Osteoblast (primary cell): ENCODE measurements at regions not wholly inside any gene's neighbourhood (a gene's known extent, or its start where the extent isn't known, plus 50 kb on each side); places are given as distances from the start of the nearest gene placed in this dataset.

Experiments
- DNase-seq: peaks from one replicate; pipeline ENCODE4 v3.0.0; 2011; ENCODE audit warnings: low spot score, mixed read lengths; ENCODE audit not compliant: insufficient read length; ENCODE audit errors: missing footprints
- H2AFZ ChIP-seq: 2 replicates; pipeline ENCODE4 v1.6.0; 2011; ENCODE audit warnings: mild to moderate bottlenecking, low read length
- H3K27ac ChIP-seq: 2 replicates; pipeline ENCODE4 v1.5.1; 2011; ENCODE audit warnings: mild to moderate bottlenecking, low read depth, low read length, moderate library complexity
- H3K27me3 ChIP-seq: 2 replicates; pipeline ENCODE4 v1.6.0; 2012; ENCODE audit warnings: mild to moderate bottlenecking, control low read depth, inconsistent platforms, low read length, moderate library complexity; ENCODE audit not compliant: insufficient read depth
- H3K36me3 ChIP-seq: 2 replicates; pipeline ENCODE4 v1.5.1; 2011; ENCODE audit warnings: mild to moderate bottlenecking, low read length, control low read depth, moderate library complexity; ENCODE audit not compliant: insufficient read depth
- H3K4me1 ChIP-seq: 2 replicates; pipeline ENCODE4 v1.5.1; 2011; ENCODE audit warnings: mild to moderate bottlenecking, low read length, control low read depth, moderate library complexity; ENCODE audit not compliant: insufficient read depth
- H3K4me2 ChIP-seq: 2 replicates; pipeline ENCODE4 v1.6.0; 2011; ENCODE audit warnings: mild to moderate bottlenecking, low read length; ENCODE audit not compliant: insufficient read depth
- H3K4me3 ChIP-seq: fragments of 200-600 bp; sonication (generic); 3 replicates; pipeline ENCODE4 v1.5.1; 2012; ENCODE audit warnings: mild to moderate bottlenecking, low read length, inconsistent platforms; ENCODE audit not compliant: insufficient read depth
- H3K79me2 ChIP-seq: 2 replicates; pipeline ENCODE4 v1.6.0; 2012; ENCODE audit warnings: mild to moderate bottlenecking, low read length, control low read depth, inconsistent platforms; ENCODE audit not compliant: insufficient read depth
- H3K9me3 ChIP-seq: 2 replicates; pipeline ENCODE4 v1.5.1; 2011; ENCODE audit warnings: low read depth, low read length, control low read depth
- H4K20me1 ChIP-seq: 2 replicates; pipeline ENCODE4 v1.6.0; 2012; ENCODE audit warnings: mild to moderate bottlenecking, low read length, control low read depth; ENCODE audit not compliant: insufficient read depth
- TF ChIP-seq, protein P1 (sequence below): IDR thresholded peaks from 2 replicates; pipeline ENCODE4 v1.5.1; 2011; ENCODE audit warnings: mild to moderate bottlenecking, low read depth, low read length, moderate library complexity; ENCODE audit errors: extremely low read depth

- Histone ChIP-seq H3K4me2 (no peak overlapping the region), H3K9me3 (no peaks in the 10 kb centered on the region), H3K79me2 (no peaks in the 10 kb centered on the region), H3K36me3 (no peaks in the 10 kb centered on the region), H3K27me3 (no peaks in the 10 kb centered on the region), H3K4me1 (no peaks in the 10 kb centered on the region), H3K4me3 (no peak overlapping the region), H4K20me1 (no peaks in the 10 kb centered on the region), H3K27ac (no peak overlapping the region), H2AFZ (no peak overlapping the region)
- TF ChIP-seq, protein P1, sequence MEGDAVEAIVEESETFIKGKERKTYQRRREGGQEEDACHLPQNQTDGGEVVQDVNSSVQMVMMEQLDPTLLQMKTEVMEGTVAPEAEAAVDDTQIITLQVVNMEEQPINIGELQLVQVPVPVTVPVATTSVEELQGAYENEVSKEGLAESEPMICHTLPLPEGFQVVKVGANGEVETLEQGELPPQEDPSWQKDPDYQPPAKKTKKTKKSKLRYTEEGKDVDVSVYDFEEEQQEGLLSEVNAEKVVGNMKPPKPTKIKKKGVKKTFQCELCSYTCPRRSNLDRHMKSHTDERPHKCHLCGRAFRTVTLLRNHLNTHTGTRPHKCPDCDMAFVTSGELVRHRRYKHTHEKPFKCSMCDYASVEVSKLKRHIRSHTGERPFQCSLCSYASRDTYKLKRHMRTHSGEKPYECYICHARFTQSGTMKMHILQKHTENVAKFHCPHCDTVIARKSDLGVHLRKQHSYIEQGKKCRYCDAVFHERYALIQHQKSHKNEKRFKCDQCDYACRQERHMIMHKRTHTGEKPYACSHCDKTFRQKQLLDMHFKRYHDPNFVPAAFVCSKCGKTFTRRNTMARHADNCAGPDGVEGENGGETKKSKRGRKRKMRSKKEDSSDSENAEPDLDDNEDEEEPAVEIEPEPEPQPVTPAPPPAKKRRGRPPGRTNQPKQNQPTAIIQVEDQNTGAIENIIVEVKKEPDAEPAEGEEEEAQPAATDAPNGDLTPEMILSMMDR, result no peak
- DNase-seq, result no peak
Measured at GRCh38 chr7:10022480-10022879, 951.2 kb upstream of the PHF14 start.

DNA sequence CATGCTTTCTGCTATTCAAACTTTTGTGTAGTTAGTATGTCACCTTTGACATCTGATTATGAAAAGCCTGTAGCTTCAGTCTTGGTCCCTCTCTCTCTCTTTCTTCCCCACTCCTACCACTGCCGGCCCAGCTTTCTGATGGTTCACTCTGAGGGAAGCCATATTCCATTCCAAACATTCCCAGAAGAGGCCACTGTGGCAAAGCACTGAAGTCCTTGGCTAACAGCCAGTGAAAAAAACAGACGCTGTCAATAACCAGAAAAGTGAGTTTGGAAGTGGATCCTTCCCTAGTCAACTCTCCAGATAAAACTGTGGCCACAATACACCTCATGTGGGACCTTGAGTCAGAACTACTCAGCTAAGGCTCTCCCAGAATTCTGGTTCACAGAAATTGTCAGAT lies 950.7 kb upstream of the PHF14 start:
- Histone ChIP-seq H3K4me1 (no peaks in the 10 kb centered on the region), H3K27ac (no peak overlapping the region), H3K4me2 (no peak overlapping the region), H3K4me3 (no peak overlapping the region), H3K27me3 (no peaks in the 10 kb centered on the region), H3K79me2 (no peaks in the 10 kb centered on the region), H3K9me3 (no peaks in the 10 kb centered on the region), H4K20me1 (no peaks in the 10 kb centered on the region), H3K36me3 (no peaks in the 10 kb centered on the region), H2AFZ (no peak overlapping the region)
- TF ChIP-seq, protein P1, result no peak
- no peak for DNase-seq

DNA sequence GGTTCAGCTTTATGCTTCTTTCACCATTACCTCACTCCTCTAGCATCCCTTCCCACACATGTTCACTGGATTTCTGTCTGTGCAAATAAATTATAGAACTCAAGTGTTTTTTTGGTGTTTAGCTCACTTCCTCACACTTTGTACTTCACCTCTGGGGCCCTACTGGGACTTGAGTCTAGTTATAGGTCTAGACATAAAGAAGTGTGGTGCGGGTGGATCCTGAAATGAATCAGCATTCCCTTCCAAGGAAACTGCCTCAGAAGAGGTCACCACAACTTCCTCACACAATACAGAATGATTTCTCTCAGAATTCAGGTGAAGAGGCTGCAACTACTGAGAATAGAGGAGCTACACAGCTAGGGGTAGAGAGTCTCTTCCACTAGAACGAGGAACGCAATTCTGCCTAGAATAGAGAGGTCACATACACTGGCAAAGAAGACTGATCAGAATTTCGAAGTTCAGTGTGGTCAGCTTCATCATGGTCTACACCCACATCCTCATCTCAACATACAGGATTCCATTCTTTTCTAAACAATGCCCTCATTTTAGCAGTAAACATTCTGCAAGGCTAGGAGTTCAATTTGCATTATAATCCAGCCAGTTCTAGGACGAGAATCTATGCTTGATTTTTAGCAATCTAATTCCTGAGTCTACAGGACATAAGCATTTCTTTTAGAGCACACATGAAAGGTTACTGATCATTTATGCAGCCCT lies 938.7 kb upstream of the PHF14 start:
- TF ChIP-seq, protein P1, result no peak
- Histone ChIP-seq H3K36me3 (no peaks in the 10 kb centered on the region), H4K20me1 (no peaks in the 10 kb centered on the region), H3K4me1 (no peaks in the 10 kb centered on the region), H3K4me2 (no peak overlapping the region), H3K4me3 (no peak overlapping the region), H3K27me3 (no peaks in the 10 kb centered on the region), H2AFZ (no peak overlapping the region), H3K27ac (no peak overlapping the region), H3K9me3 (peaks cover 5% of the 10 kb centered on the region), H3K79me2 (no peaks in the 10 kb centered on the region)
- no peak for DNase-seq

GRCh38 chr7:10036693-10037092 lies 937.0 kb upstream of the PHF14 start:
- Histone ChIP-seq H3K4me3 (no peak overlapping the region), H2AFZ (no peak overlapping the region), H3K4me2 (no peak overlapping the region), H3K9me3 (peaks cover 2% of the 10 kb centered on the region), H3K27ac (no peak overlapping the region), H3K4me1 (no peaks in the 10 kb centered on the region), H3K79me2 (no peaks in the 10 kb centered on the region), H4K20me1 (no peaks in the 10 kb centered on the region), H3K27me3 (no peaks in the 10 kb centered on the region), H3K36me3 (no peaks in the 10 kb centered on the region)
- TF ChIP-seq, protein P1, result no peak
- no peak for DNase-seq
